Right ventricle myocardium superior (tissue), 1 donor: ENCODE measurements at regions not wholly inside any gene's neighbourhood (a gene's known extent, or its start where the extent isn't known, plus 50 kb on each side); places are given as distances from the start of the nearest gene placed in this dataset.
A peak's percentile ranks its signal among the peaks of the same experiment; 100 is the strongest.

ENCODE experiments used
- ATAC-seq: fragments of 200-7000 bp; cut with Tn5 transposase; one replicate; pipeline ENCODE4 v1.9.1; 2020; ENCODE audit warnings: mild to moderate bottlenecking; ENCODE audit not compliant: poor library complexity
- DNase-seq: peaks from one replicate; pipeline ENCODE4 v3.0.0-alpha.2; 2020
- intact Hi-C: fragments of 100-400 bp; cut with DNase I; formaldehyde crosslinking; loops from one replicate; pipeline ENCODE4 v1.11.2; 2022
- donor health status: DM: no; HTN: yes; CAD: no; lungs with severe emphysema.

DNA sequence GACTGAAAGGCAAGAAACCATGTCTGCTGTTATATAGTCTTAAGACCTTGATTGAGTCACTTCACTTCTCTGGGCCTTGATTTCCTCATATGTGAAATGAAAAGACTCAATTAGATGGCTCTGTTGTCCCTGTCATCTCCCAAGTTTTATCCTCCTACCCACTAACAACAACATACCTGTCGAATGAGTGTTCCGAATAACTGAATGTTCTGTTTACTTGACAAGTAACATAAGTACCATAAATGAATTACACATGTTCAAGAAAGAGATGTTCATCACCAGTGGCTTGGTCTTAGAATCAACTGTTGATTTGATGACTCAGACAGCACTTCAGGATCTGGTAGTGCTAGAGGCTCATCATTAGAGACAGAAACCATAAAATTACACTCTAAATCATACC, 311.7 kb downstream of the VPS13C start:
- ATAC-seq: no peak
- no peak for DNase-seq
- intact Hi-C loops: no loop called here

DNA sequence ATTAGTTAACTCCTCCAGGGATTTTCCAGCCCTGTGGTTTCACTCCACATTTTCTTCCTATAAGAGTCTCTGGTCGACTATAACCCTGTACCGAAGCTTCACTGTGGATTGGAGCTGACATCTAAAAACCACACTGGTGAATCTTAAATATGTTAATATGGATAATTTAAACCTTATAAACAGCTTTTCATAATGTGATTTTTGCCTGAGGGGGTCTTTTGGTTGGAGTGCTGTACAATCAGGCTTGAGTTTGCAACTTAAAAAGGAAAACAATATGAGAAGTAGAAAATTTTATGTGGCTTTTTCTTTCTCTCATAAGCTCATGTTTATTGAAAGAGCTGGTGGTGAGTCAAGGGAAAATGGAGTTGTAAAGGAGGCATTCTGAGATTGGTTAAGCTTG, 313.7 kb downstream of the VPS13C start:
- DNase-seq: no peak
- intact Hi-C loops: no loop called here
- ATAC-seq: no peak

DNA sequence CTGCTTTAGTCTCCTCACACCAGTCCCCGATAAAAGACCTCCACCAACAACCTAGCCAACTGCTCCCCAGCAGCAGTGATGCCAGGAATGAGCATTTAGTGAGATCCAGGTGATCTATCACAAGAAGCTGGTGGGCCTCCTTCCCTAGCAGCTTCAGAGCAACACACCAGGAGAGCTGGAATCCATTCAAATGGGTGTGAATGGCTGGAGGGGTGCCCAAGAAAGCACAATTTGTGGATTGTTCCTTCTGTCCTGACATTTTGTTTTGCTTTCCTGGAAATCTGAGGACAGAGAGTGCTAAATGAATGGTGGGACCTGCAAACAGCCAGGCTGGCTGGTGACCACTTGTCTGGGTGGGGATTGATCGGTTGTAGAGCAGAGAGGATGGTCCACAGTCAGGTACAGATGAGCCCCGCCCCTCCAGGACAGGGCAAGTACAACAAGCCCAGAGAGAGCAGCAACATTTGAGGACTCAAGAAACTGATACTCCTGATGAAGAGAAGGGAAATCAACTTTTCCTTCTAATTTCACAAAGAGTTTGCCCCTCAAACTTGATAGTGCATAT, 316.8 kb downstream of the VPS13C start:
- ATAC-seq (no peak), DNase-seq (no peak)
- intact Hi-C loops: no loop called here

DNA sequence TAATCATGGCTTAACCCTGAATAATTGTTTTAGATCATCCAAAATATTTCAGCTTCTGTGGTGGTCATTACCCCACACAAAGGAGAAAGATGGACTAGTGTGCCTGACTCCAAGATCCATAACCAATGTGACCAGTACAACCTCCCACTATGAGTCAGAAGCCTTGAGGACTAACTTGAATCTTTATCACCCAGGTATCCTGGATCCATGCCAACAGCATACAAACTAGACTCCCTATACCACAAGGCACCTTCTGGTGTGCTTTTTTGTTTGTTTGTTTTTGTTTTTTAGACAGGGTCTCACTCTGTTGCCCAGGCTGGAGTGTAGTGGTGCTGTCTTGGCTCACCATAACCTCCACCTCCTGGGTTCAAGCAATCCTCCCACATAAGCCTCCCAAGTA, 317.7 kb downstream of the VPS13C start:
- ATAC-seq (no peak), DNase-seq (no peak)
- intact Hi-C loops: no loop called here

DNA sequence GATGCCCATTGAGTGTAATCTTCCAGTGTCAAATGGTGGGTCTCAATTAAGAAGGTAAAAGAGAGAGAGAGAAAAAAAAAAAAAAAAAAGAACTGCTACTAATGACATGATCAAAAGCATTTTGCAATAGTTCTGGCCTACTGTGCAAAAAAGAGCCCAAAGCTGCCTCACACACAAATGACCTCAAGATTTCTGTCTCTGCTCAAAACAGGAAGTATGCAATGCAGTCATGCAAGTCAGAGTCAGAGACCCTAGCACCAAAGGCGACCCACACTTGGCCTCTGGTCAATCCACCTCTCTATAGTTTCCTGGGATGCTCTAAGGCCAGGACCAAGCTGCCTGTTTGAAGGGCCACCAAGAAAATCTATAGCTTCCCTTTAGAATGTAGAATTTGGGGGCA, 323.5 kb downstream of the VPS13C start:
- ATAC-seq (no peak), DNase-seq (no peak)
- intact Hi-C loops: no loop called here

DNA sequence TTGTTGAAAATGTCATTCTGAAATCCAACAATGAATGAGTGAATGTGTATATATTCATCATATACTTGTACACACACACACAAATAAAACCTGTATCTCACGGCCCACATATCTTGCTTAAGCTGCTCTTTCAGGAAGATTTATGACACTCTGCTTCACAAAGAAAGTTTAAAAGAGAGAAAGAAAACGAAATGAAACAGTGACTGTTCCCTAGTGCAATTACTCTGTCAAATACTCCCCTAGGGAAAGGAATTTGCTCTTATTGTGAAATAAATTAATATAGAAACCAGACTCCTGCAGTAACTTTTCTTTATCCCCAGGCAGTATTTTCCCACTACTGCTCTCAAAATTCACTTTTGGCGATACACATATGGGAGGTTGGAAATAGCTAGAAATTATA, 329.1 kb downstream of the VPS13C start:
- no peak for ATAC-seq
- no peak for DNase-seq
- intact Hi-C loops: no loop called here

DNA sequence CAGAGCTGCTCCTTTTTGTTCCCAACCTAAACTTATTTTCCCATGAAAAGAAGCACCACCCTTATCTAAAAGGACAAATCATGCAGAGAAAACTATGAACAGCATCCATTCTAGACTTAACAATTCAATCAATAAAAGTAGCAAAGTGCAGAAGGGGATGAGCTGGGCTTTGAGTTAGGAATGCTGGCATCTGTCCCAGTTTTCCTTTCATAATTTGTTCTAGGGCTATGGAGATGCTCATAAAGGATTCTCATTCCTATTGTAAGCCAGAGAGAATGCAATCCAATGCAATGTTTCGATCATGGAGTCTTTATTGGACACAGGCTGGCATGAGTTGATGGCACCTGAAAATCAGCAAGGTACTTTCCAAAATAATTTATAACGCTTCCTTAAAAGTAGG, 330.6 kb downstream of the VPS13C start:
- intact Hi-C loops: no loop called here
- DNase-seq (no peak), ATAC-seq (no peak)

DNA sequence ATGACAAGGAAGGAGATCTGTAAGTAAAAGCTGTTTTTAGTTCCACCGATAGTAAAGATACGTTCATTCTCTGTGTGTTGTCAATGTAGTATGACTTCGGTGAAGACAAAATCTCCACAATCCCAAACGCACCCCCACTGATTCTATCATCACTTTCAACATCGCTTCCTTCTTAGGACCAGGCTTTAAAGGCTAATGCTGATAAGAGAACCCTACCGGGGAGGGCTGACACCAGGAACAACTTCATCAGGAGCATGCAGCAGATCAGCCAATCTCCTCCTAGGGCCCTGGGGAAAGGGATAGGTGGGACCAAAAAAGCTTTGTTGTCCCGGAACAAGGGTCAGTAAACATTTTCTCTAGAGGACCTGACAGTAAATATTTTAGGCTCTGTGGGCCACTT, 334.1 kb downstream of the VPS13C start:
- ATAC-seq (no peak), DNase-seq (no peak)
- intact Hi-C loops: no loop called here

DNA sequence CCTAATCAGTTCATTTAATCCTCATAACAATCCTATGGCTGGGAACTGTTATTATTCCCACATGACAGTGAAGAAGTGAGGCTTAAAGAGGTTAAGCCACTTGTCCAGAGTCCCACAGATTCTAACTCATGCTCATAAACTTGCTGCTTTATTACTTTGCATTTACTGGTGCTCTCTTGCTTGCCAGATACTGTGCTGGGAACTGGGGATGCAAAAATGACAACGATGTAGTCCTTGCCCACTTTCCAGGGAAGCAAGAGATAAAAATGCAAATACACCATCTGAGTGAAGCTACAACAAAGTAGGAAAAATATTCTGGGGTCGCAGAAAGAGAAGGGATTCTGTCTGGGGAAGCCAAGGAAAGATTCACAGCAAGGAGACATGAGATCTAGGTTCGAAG, 335.0 kb downstream of the VPS13C start:
- ATAC-seq: no peak
- DNase-seq: no peak
- intact Hi-C loops: no loop called here

DNA sequence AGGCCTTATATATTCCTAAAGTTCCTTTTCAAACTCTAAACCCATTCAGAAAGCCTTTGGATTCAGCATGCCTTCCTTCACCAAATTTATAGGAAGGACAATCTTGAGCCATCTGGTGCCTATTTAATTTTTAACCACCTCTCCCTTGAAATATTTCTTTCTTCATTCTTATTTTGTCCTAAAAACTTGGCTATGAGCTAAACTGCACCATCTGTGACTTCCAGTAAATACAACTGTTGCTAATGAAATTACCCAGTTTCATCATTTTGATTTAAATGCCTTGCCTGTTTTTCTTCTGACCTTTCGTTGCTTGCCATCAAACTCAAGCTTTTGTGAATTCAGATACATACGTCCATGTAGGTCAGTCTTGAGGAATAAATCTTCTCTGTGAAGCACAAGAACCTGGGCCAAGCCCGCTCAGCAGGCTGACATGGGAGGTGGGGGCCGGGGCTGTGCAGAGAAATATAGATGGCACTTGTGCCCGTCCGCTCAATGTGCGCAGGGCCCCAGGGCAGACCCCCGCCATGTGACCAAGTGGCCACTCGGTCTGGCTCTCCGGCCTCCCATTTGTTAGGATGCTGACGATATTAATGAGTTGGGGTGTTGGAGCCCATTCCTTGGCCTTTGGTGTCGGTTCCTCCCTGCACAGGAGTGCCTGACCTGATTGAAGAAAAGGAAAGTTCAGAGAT, 335.9 kb downstream of the VPS13C start:
- no peak for ATAC-seq
- intact Hi-C loops: no loop called here

DNA sequence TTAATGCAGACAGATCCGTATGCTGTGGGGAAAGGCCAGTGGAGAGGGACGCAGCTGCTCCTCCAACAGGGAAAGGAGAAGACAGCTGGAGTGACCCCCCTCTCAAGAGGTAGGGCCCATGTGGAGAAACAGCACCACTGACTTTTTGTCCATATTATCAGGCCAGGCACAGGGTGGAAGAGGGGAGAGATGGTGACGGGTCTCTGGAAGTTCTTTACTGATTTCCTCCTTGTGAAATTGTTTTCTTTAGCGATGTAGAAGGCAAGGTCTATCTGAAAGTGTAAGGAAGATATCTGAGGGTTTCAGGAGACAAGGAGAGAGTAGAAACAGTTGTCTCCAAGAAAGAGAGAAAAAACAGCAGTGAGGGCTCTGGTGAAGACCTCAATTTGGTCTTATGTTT, 338.8 kb downstream of the VPS13C start:
- no peak for ATAC-seq

More for the DNA sequence above, 335.9 kb downstream of the VPS13C start:
- no peak for DNase-seq

DNA sequence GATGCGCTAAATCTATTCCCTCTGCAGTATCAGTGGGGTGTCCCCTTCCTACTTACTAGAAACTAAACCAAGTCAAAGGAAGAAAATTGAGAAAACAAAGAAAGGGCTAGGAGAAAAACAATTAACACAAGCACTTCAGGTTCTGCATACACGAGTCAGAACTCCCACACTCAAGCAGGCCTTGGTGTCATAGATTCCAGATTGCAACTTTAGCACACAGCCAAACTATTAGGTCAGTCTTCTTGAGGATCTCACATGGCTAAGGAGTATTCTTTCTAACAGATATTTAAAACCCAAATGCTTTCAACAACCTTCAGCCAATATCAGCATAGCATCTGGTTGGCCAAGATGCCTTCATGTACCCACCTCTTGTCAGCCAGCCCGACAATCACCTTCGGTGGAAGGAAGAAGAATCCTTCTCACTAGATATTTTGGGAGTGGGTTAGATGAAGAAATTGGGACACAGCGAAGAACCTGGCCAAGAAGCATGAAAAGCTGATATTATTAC, 340.0 kb downstream of the VPS13C start:
- ATAC-seq (peak; percentile 65), DNase-seq (no peak)
- intact Hi-C loops: no loop called here

More for the DNA sequence above, 338.8 kb downstream of the VPS13C start:
- DNase-seq: no peak
- intact Hi-C loops: no loop called here

DNA sequence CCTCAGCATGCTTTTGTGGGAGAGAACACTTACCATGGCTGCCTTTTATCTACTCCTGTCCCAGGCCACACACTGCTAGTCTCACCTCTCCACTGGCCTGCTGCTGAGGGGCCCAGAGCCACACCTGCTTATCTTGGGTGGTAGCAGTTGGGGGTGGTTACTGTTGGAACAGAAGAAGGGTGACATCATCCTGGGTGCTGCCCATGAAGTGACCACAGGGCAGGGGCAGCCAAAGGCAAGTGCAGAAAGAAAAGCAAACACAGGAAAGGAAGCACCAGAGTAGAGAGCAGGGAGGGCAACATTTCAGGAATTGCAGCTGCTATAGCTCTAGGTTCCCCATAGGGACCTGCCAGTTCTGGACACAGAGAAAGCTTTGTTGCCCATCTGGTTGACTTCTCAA, 345.2 kb downstream of the VPS13C start:
- DNase-seq: no peak
- ATAC-seq: no peak
- intact Hi-C loops: no loop called here

DNA sequence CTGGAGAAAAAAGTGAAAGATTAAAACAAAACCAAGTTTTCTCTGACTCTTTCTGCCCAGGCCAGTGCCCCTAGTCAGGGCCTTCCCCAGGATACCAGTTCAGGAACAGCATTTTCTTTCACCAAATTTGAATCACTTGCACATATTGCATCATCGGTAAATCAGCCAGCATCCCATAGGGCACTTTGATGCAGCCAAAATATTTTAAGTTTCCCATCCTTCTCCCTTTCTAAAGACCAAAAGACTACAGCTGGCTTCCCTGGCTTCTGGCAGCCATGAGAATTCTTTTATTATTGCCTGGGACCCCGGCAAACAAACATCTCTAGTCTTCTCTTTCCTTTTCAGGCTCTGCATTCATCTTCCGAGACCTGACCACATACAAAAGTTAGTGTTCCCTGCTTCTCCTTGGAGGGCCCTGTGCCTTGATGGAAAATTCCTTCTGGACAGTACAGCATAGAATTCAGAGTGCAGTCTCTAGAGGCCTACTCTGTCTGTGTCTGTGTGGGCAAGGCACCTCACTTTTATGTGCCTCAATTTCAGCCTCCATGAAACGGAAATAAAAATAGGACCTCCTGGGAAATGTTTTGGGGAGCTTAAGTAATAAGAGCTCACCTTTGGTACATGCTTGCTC, 348.0 kb downstream of the VPS13C start:
- DNase-seq: no peak
- ATAC-seq: peak; percentile 74
- intact Hi-C loops: no loop called here

DNA sequence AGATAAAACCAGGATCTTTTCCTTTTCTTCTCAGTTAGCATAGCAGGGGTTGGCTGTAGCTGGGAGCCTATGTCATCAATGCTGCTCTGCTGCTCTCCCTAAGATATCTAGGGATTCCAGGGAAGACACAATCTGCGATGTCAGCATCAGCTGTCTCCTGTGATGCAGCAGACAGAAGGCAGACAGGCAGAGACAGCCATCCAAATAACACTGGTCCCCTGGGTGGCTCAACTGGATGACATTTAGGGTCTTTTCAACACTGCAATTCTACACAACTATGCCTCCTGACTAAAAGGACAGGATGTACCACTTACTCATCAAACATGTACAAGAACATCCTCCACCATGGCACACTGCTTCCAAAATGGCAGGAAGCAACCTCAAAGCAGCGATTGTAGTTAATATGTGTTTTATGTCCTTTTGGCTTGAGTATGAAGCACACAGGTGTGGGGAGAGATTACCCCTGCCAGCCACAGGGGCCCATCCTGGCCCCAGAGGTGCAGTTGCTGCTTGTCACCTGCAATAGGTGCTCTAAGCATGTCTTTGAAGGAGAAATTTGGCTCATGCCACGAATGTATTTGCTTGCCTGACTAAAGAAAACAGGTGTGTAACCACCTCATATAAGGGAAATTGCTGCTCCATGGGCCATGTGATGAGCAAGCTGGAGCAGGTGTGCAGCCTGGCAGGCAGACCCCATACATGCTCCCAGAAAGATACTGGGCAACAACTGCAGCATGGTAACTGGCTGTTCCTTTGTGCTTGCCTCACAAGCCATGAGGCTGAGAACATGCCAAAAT, 357.8 kb downstream of the VPS13C start:
- DNase-seq (no peak), ATAC-seq (no peak)
- intact Hi-C loops: no loop called here

DNA sequence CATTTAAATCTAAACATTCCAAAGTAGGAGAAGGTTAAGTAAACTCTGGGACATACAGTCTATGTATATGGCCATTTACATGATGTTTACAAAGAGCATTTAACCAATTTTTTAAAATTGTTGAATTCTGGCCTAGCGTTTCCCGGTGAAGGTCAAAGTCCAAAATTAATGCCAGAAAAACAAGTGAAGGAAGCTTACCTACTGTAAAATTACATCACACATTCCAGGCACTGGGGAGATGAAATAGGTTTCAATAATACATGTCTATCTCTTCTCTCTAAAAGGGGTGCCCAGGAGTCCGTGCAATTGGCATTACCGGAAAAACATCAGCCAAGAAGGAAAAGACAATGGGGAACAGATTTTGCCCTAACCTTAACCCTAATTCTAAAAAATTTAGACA, 358.8 kb downstream of the VPS13C start:
- intact Hi-C loops: no loop called here
- DNase-seq (no peak), ATAC-seq (no peak)

DNA sequence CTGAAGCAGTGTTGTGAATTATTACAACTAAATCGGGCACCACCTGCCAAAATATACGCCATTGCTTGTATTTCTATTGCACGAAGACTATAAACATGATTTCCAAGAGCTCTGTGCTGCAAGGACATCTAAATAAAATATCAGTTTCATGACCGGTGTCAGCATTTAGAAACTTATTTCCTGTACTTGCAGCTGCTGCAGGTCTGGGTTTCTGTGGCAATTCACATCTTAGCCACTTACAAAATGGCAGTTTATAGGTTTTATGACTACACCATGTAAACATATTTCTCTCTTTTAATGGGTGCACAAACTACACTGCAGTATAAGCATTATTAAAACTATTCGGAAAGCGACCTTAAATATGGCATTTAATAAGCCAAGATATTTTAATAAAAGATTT, 359.4 kb downstream of the VPS13C start:
- DNase-seq (no peak), ATAC-seq (no peak)
- intact Hi-C loops: no loop called here

DNA sequence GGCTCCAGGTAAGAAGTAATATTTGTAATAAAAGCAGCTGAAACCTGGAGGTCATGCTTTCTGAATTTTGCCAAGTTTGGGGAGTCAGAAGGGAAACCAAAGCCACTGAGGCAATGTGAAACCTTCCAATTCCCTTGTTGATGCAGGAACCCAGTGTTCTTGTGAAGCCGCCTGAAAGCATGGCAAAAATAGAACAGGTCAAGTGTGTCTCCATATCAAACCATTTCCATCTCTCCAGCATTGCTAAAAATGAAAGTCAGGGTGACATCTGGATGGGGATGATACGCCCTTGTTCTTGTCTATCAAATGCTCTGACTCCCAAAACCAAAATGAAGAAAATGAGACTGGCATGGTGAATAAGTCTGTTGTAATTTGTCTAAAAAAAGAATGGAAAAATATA, 362.5 kb downstream of the VPS13C start:
- DNase-seq (no peak), ATAC-seq (peak; percentile 31)
- intact Hi-C loops: no loop called here

DNA sequence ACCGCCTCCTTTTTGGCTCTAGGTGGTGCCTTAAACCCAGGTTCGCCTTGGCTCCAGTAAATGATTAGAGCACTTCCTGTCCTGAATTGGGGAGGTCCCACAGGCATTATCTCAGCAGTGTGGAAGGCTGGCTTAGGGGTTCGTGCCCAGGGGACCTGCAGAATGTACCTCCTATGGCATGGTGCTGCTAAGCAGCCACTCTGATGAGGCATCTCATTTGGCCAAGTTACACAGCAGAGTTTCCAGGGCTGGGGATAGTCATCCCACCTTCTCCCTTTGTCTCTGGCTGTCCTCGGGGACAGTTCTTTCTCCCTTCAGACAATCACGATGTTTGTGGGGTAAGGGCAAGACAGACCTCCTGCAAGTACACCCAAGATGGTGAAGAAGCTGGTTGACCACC, 371.2 kb downstream of the VPS13C start:
- no peak for ATAC-seq
- intact Hi-C loops: no loop called here
- no peak for DNase-seq

DNA sequence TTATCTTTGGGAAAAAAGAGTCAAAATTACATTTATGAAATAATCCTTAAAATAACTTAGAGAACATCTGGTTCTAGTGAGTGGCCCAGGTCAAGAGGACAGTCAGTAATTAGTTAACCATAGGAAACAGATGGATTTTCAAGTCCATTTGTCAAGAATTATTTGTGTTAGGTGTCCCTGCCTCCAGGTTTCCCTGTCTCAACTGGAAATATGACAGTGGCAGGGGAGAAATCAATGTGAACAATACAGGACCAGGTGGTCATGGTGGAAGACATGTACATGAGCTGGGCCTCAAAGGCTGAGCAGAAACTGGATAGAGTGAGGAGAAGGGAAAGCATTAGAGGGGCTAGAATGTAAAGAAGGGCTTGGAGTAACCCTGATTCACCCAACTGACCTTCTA, 372.6 kb downstream of the VPS13C start:
- intact Hi-C loops: no loop called here
- DNase-seq (no peak), ATAC-seq (no peak)
